Endothelial cell of umbilical vein (primary cell): ENCODE measurements at regions not wholly inside any gene's neighbourhood (a gene's known extent, or its start where the extent isn't known, plus 50 kb on each side); places are given as distances from the start of the nearest gene placed in this dataset.

ENCODE experiments used
- BruUV-seq: library from RNA; stranded (reverse); fragments of 400-500 nt; replicated peaks from 2 replicates; lab custom pipeline; 2021; lab: Mats Ljungman, UMichigan
- CTCF ChIA-PET: fragments of 300-600, 350-600 bp; sonication (Branson Sonifier 250); formaldehyde crosslinking; loops from one replicate; lab custom pipeline; 2021; ENCODE audit warnings: antibody characterized with exemption, inconsistent platforms; lab: Charles Lee
- POLR2A ChIA-PET: fragments of 300-600, 350-600 bp; sonication (Branson Sonifier 250); formaldehyde crosslinking; loops from one replicate; lab custom pipeline; 2021; ENCODE audit warnings: antibody characterized with exemption, inconsistent platforms; lab: Charles Lee
- DNase-seq: peaks from one replicate; pipeline ENCODE4 v3.0.0-alpha.2; 2011; ENCODE audit warnings: low read depth, low spot score
- FAIRE-seq: peaks from 2 replicates; lab custom pipeline; 2011; peaks lifted over from hg19 to GRCh38; lab: Jason Lieb, UNC
- H2AFZ ChIP-seq: 2 replicates; pipeline ENCODE4 v1.6.0; 2012; ENCODE audit warnings: low read depth, low read length, control low read depth, inconsistent platforms
- H3K27ac ChIP-seq: 2 replicates; pipeline ENCODE4 v1.5.1; 2011; ENCODE audit warnings: low read depth, mild to moderate bottlenecking, control low read depth, low read length, moderate library complexity; ENCODE audit not compliant: insufficient read depth
- H3K27me3 ChIP-seq, 2 experiments: 2 replicates each; pipeline versions ENCODE4 v1.6.0 to v1.6.1; 2011; ENCODE audit warnings: low read length in 2 of 2, mixed read lengths in 1 of 2; ENCODE audit not compliant: control insufficient read depth in 2 of 2, insufficient read depth in 2 of 2
- H3K36me3 ChIP-seq, 2 experiments: 2 replicates in 1 of 2; 3 replicates in 1 of 2; pipeline ENCODE4 v1.5.1; 2011; ENCODE audit warnings: low read length in 2 of 2, mild to moderate bottlenecking in 1 of 2, moderate library complexity in 1 of 2; ENCODE audit not compliant: control insufficient read depth in 2 of 2, insufficient read depth in 2 of 2; ENCODE audit errors: extremely low read depth in 1 of 2
- H3K4me1 ChIP-seq: 3 replicates; pipeline ENCODE4 v1.5.1; 2011; ENCODE audit warnings: mild to moderate bottlenecking, low read length; ENCODE audit not compliant: control insufficient read depth, insufficient read depth; ENCODE audit errors: extremely low read depth
- H3K4me2 ChIP-seq: 2 replicates; pipeline ENCODE4 v1.6.1; 2011; ENCODE audit warnings: low read length, control low read depth, mixed read lengths; ENCODE audit not compliant: insufficient read depth
- H3K4me3 ChIP-seq, 3 experiments: fragments of 200-600 bp in 1 of 3; sonication (generic), shearing (Covaris generic) in 1 of 3; replicated peaks in 1 of 3; 2 replicates each; pipeline ENCODE4 v1.5.1; 2011 to 2016; ENCODE audit warnings: control low read depth in 3 of 3, low read length in 3 of 3, mild to moderate bottlenecking in 2 of 3, inconsistent platforms in 1 of 3, low read depth in 1 of 3, moderate library complexity in 1 of 3; ENCODE audit not compliant: insufficient read depth in 1 of 3
- H3K79me2 ChIP-seq: 2 replicates; pipeline ENCODE4 v1.6.0; 2012; ENCODE audit warnings: low read length, inconsistent platforms; ENCODE audit not compliant: control insufficient read depth, insufficient read depth
- H3K9ac ChIP-seq: replicated peaks from 2 replicates; pipeline ENCODE3; 2011; ENCODE audit warnings: low read length, control low read depth; ENCODE audit not compliant: insufficient read depth; ENCODE audit errors: extremely low read depth
- H3K9me1 ChIP-seq: replicated peaks from 3 replicates; pipeline ENCODE4 v1.6.0; 2011; ENCODE audit warnings: mild to moderate bottlenecking, low read length; ENCODE audit not compliant: control insufficient read depth, insufficient read depth; ENCODE audit errors: extremely low read depth
- H3K9me3 ChIP-seq: replicated peaks from 2 replicates; pipeline ENCODE4 v1.5.1; 2012; ENCODE audit warnings: low read length, inconsistent platforms; ENCODE audit not compliant: control insufficient read depth, insufficient read depth
- H4K20me1 ChIP-seq: replicated peaks from 2 replicates; pipeline ENCODE3; 2011; ENCODE audit warnings: mild to moderate bottlenecking, low read length; ENCODE audit not compliant: control insufficient read depth, insufficient read depth; ENCODE audit errors: extremely low read depth
- CTCF ChIP-seq, 2 donors: IDR thresholded peaks; 1 replicate in 1 of 2; 2 replicates in 1 of 2; pipeline ENCODE4 v1.5.1; 2011; ENCODE audit warnings: low read length in 2 of 2, mild to moderate bottlenecking in 2 of 2, moderate library complexity in 2 of 2, control low read depth in 1 of 2, inconsistent platforms in 1 of 2, low read depth in 1 of 2; ENCODE audit not compliant: insufficient read depth in 1 of 2; ENCODE audit errors: extremely low read depth in 1 of 2
- EZH2 ChIP-seq: IDR thresholded peaks from 2 replicates; pipeline ENCODE4 v1.6.1; 2012; ENCODE audit warnings: borderline replicate concordance, low read depth, mild to moderate bottlenecking, moderate library complexity, low read length, inconsistent platforms; ENCODE audit not compliant: severe bottlenecking
- FOS ChIP-seq: IDR thresholded peaks from 2 replicates; pipeline ENCODE4 v1.6.1; 2011; ENCODE audit warnings: mild to moderate bottlenecking, low read length, moderate library complexity, borderline replicate concordance; ENCODE audit not compliant: insufficient read depth
- GATA2 ChIP-seq: IDR thresholded peaks from 2 replicates; pipeline ENCODE4 v1.7.0; 2011; ENCODE audit warnings: low read depth, mild to moderate bottlenecking, moderate library complexity, mixed read lengths, low read length; ENCODE audit not compliant: insufficient read length, insufficient read depth
- JUN ChIP-seq: IDR thresholded peaks from 2 replicates; pipeline ENCODE4 v1.6.1; 2011; ENCODE audit warnings: borderline replicate concordance, low read depth; ENCODE audit not compliant: insufficient read length, insufficient read depth
- MAX ChIP-seq: IDR thresholded peaks from 2 replicates; pipeline ENCODE4 v1.6.1; 2011; ENCODE audit not compliant: insufficient read depth, insufficient read length
- MYC ChIP-seq: IDR thresholded peaks from one replicate; pipeline ENCODE4 v1.6.1; 2011; ENCODE audit warnings: mild to moderate bottlenecking, low read depth, low read length
- POLR2A ChIP-seq: IDR thresholded peaks from 2 replicates; pipeline ENCODE4 v1.6.1; 2012; ENCODE audit warnings: low read depth, mild to moderate bottlenecking, control low read depth, low read length
- POLR2AphosphoS5 ChIP-seq: IDR thresholded peaks from 2 replicates; pipeline ENCODE4 v1.6.1; 2012; ENCODE audit warnings: low read depth, mild to moderate bottlenecking, control low read depth, low read length, moderate library complexity; ENCODE audit not compliant: insufficient read depth
- dilution Hi-C: fragments of 300-500 bp; cut with MboI; formaldehyde crosslinking; loops from one replicate; pipeline ENCODE4 v1.15.0; 2019; ENCODE audit warnings: low sequenced_read_pairs; ENCODE audit not compliant: extremely low pct_ligation_motif_present
- intact Hi-C: fragments of 100-400 bp; cut with micrococcal nuclease; formaldehyde crosslinking; loops from one replicate; pipeline ENCODE4 v1.10.0; 2022

- FAIRE-seq, result no peak
- no peak for DNase-seq
- Histone ChIP-seq H3K4me1 (no peaks in the 10 kb centered on the region), H3K27ac (no peak overlapping the region), H3K9me1 (no peaks in the 10 kb centered on the region), H2AFZ (no peak overlapping the region), H3K27me3 (no peaks in the 10 kb centered on the region), H4K20me1 (no peaks in the 10 kb centered on the region), H3K4me2 (no peak overlapping the region), H3K79me2 (no peaks in the 10 kb centered on the region), H3K36me3 (no peaks in the 10 kb centered on the region), H3K9ac (no peak overlapping the region), H3K4me3 (no peak overlapping the region), H3K9me3 (no peaks in the 10 kb centered on the region)
- no peak for TF ChIP-seq POLR2A
- TF ChIP-seq EZH2, result no peak
- no peak for TF ChIP-seq CTCF (IDR thresholded peaks at IDR 0.05; ENCODE audit: extremely low read depth in 1 of 2, insufficient read depth in 1 of 2, low read depth in 1 of 2, low read length in 2 of 2)
- TF ChIP-seq POLR2AphosphoS5, result no peak
- TF ChIP-seq JUN, result no peak
- no peak for TF ChIP-seq MAX
- TF ChIP-seq GATA2, result no peak
- TF ChIP-seq FOS, result no peak
- no peak for TF ChIP-seq MYC
- no TSS peak for BruUV-seq
- CTCF ChIA-PET, result interaction anchor here (1.5 kb wide), 1 partner anchor 124 kb away, joined by 6 read pairs; no protein-coding TSS in a partner anchor
- intact Hi-C loops (no loop called here), dilution Hi-C loops (no loop called here)
- POLR2A ChIA-PET, result no interaction called here
These were observed 92.9 kb downstream of the XRCC2 start for GRCh38 chr7:152583006-152583405.
